Osteoblast (primary cell): ENCODE measurements at regions not wholly inside any gene's neighbourhood (a gene's known extent, or its start where the extent isn't known, plus 50 kb on each side); places are given as distances from the start of the nearest gene placed in this dataset.
A peak's percentile ranks its signal among the peaks of the same experiment; 100 is the strongest.

Experiments
- DNase-seq: peaks from one replicate; pipeline ENCODE4 v3.0.0; 2011; ENCODE audit warnings: low spot score, mixed read lengths; ENCODE audit not compliant: insufficient read length; ENCODE audit errors: missing footprints
- H2AFZ ChIP-seq: 2 replicates; pipeline ENCODE4 v1.6.0; 2011; ENCODE audit warnings: mild to moderate bottlenecking, low read length
- H3K27ac ChIP-seq: 2 replicates; pipeline ENCODE4 v1.5.1; 2011; ENCODE audit warnings: mild to moderate bottlenecking, low read depth, low read length, moderate library complexity
- H3K27me3 ChIP-seq: 2 replicates; pipeline ENCODE4 v1.6.0; 2012; ENCODE audit warnings: mild to moderate bottlenecking, control low read depth, inconsistent platforms, low read length, moderate library complexity; ENCODE audit not compliant: insufficient read depth
- H3K36me3 ChIP-seq: 2 replicates; pipeline ENCODE4 v1.5.1; 2011; ENCODE audit warnings: mild to moderate bottlenecking, low read length, control low read depth, moderate library complexity; ENCODE audit not compliant: insufficient read depth
- H3K4me1 ChIP-seq: 2 replicates; pipeline ENCODE4 v1.5.1; 2011; ENCODE audit warnings: mild to moderate bottlenecking, low read length, control low read depth, moderate library complexity; ENCODE audit not compliant: insufficient read depth
- H3K4me2 ChIP-seq: 2 replicates; pipeline ENCODE4 v1.6.0; 2011; ENCODE audit warnings: mild to moderate bottlenecking, low read length; ENCODE audit not compliant: insufficient read depth
- H3K4me3 ChIP-seq: fragments of 200-600 bp; sonication (generic); 3 replicates; pipeline ENCODE4 v1.5.1; 2012; ENCODE audit warnings: mild to moderate bottlenecking, low read length, inconsistent platforms; ENCODE audit not compliant: insufficient read depth
- H3K79me2 ChIP-seq: 2 replicates; pipeline ENCODE4 v1.6.0; 2012; ENCODE audit warnings: mild to moderate bottlenecking, low read length, control low read depth, inconsistent platforms; ENCODE audit not compliant: insufficient read depth
- H3K9me3 ChIP-seq: 2 replicates; pipeline ENCODE4 v1.5.1; 2011; ENCODE audit warnings: low read depth, low read length, control low read depth
- H4K20me1 ChIP-seq: 2 replicates; pipeline ENCODE4 v1.6.0; 2012; ENCODE audit warnings: mild to moderate bottlenecking, low read length, control low read depth; ENCODE audit not compliant: insufficient read depth
- CTCF ChIP-seq: IDR thresholded peaks from 2 replicates; pipeline ENCODE4 v1.5.1; 2011; ENCODE audit warnings: mild to moderate bottlenecking, low read depth, low read length, moderate library complexity; ENCODE audit errors: extremely low read depth

- no peaks in the 10 kb centered on the region for H3K4me1 ChIP-seq
- no peak overlapping the region for H3K4me2 ChIP-seq
- H3K27ac ChIP-seq = no peak overlapping the region
- DNase-seq = no peak
- no peaks in the 10 kb centered on the region for H3K79me2 ChIP-seq
- no peak overlapping the region for H3K4me3 ChIP-seq
- no peak for TF ChIP-seq CTCF
- no peaks in the 10 kb centered on the region for H3K27me3 ChIP-seq
- no peaks in the 10 kb centered on the region for H3K9me3 ChIP-seq
- no peaks in the 10 kb centered on the region for H3K36me3 ChIP-seq
- H2AFZ ChIP-seq = no peak overlapping the region
- H4K20me1 ChIP-seq = no peaks in the 10 kb centered on the region
Observed at GRCh38 chr5:57111993-57112392, 61.9 kb upstream of the GPBP1 start.

DNA sequence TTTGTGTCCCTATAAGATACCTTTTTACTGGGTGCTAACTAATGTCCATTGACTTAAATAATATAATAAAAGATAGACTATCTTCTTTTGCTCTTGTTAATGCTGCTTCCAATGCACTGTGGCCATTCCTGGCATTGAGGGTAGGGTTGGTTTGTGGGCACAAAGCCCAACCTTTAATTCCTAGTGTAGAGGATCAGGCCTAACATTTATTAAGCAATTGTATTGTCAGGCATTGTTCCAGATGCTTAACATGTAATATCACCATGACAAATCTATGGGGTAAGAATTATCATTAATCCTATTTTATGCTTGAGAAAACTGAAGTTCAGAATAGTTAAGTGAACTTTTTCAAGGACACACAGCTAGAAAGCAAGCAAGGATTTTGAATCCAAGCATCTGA, 60.4 kb upstream of the GPBP1 start:
- Histone ChIP-seq H3K36me3 (no peaks in the 10 kb centered on the region), H2AFZ (no peak overlapping the region), H3K27me3 (no peaks in the 10 kb centered on the region), H3K4me3 (no peak overlapping the region), H3K4me1 (no peaks in the 10 kb centered on the region), H3K27ac (no peak overlapping the region), H3K79me2 (no peaks in the 10 kb centered on the region), H3K4me2 (no peak overlapping the region), H4K20me1 (no peaks in the 10 kb centered on the region), H3K9me3 (no peaks in the 10 kb centered on the region)
- no peak for TF ChIP-seq CTCF
- DNase-seq = no peak

GRCh38 chr5:57117596-57117995, 56.3 kb upstream of the GPBP1 start:
- Histone ChIP-seq H4K20me1 (no peaks in the 10 kb centered on the region), H2AFZ (peak overlapping the region; percentile 15), H3K36me3 (no peaks in the 10 kb centered on the region), H3K4me3 (no peak overlapping the region), H3K79me2 (no peaks in the 10 kb centered on the region), H3K27ac (no peak overlapping the region), H3K4me1 (no peaks in the 10 kb centered on the region), H3K4me2 (no peak overlapping the region), H3K27me3 (no peaks in the 10 kb centered on the region), H3K9me3 (no peaks in the 10 kb centered on the region)
- DNase-seq = peak; percentile 10
- TF ChIP-seq CTCF = no peak

DNA sequence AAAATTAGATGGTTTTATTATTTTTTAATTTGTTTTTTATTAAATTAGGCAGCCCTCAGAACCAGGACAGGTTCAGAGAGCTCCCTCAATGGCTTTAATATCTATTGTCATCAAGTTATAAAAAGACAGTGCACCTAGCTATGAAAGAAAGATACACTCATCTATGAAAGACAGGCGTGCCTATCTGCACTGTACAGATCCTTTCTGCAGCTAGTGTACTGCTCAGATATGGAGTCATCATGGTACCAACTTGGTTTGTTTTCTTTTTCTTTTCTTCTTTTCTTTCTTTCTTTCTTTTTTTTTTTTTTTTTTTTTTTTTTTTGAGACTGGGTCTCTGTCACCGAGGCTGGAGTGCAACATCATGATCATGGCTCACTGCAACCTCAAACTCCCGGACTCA, 54.8 kb upstream of the GPBP1 start:
- Histone ChIP-seq H4K20me1 (no peaks in the 10 kb centered on the region), H3K36me3 (no peaks in the 10 kb centered on the region), H2AFZ (no peak overlapping the region), H3K27ac (no peak overlapping the region), H3K27me3 (no peaks in the 10 kb centered on the region), H3K4me3 (no peak overlapping the region), H3K4me1 (no peaks in the 10 kb centered on the region), H3K9me3 (no peaks in the 10 kb centered on the region), H3K4me2 (no peak overlapping the region), H3K79me2 (no peaks in the 10 kb centered on the region)
- TF ChIP-seq CTCF = no peak
- no peak for DNase-seq
